HepG2 (cell line): ENCODE measurements at regions not wholly inside any gene's neighbourhood (a gene's known extent, or its start where the extent isn't known, plus 50 kb on each side); places are given as distances from the start of the nearest gene placed in this dataset.

Experiments
- AHR ChIP-seq: IDR thresholded peaks from 2 replicates; pipeline ENCODE4 v1.6.1; 2018; ENCODE audit warnings: missing genetic modification reagents, missing compliant biosample characterization
- BHLHE40 ChIP-seq: IDR thresholded peaks from 2 replicates; pipeline ENCODE4 v1.6.1; 2011; ENCODE audit warnings: low read length, improper control_type of control experiment
- GATAD2A ChIP-seq: IDR thresholded peaks from 2 replicates; pipeline ENCODE4 v1.6.1; 2016
- KAT8 ChIP-seq: IDR thresholded peaks from 2 replicates; pipeline ENCODE4 v1.6.1; 2016; ENCODE audit warnings: missing genetic modification reagents, missing compliant biosample characterization
- MAF1 ChIP-seq: sonication (generic); formaldehyde crosslinking; IDR thresholded peaks from 2 replicates; pipeline ENCODE4 v1.5.0; 2020; ENCODE audit warnings: missing genetic modification reagents, borderline replicate concordance
- MAFF ChIP-seq: IDR thresholded peaks from 2 replicates; pipeline ENCODE4 v1.6.1; 2011; ENCODE audit warnings: low read depth, low read length, improper control_type of control experiment
- MEIS2 ChIP-seq: sonication (generic); formaldehyde crosslinking; IDR thresholded peaks from 2 replicates; pipeline ENCODE4 v1.9.0; 2021; ENCODE audit warnings: mild to moderate bottlenecking, missing genetic modification reagents
- MZF1 ChIP-seq: sonication (generic); formaldehyde crosslinking; IDR thresholded peaks from 2 replicates; pipeline ENCODE4 v1.8.1; 2023; ENCODE audit warnings: mild to moderate bottlenecking, missing genetic modification reagents, borderline replicate concordance
- NR2F1 ChIP-seq, 2 experiments: fragments of 450-650 bp in 1 of 2; formaldehyde crosslinking in 1 of 2; IDR thresholded peaks; 2 replicates each; pipeline versions ENCODE4 v1.5.0 to v1.6.1; 2016 to 2020; ENCODE audit warnings: mild to moderate bottlenecking in 1 of 2, missing compliant biosample characterization in 1 of 2, missing genetic modification reagents in 1 of 2, moderate library complexity in 1 of 2
- PAWR ChIP-seq: sonication (generic); formaldehyde crosslinking; IDR thresholded peaks from 2 replicates; pipeline ENCODE4 v1.4.0; 2020; ENCODE audit warnings: missing genetic modification reagents, mild to moderate bottlenecking, borderline replicate concordance
- PHF21A ChIP-seq: sonication (generic); formaldehyde crosslinking; IDR thresholded peaks from 2 replicates; pipeline ENCODE4 v1.5.0; 2020; ENCODE audit warnings: mild to moderate bottlenecking, missing genetic modification reagents
- RFXAP ChIP-seq: sonication (generic); formaldehyde crosslinking; IDR thresholded peaks from 2 replicates; pipeline ENCODE4 v1.4.0; 2020; ENCODE audit warnings: missing genetic modification reagents, borderline replicate concordance
- SAP130 ChIP-seq: IDR thresholded peaks from 2 replicates; pipeline ENCODE4 v1.6.1; 2016; ENCODE audit warnings: low read depth
- TCF7 ChIP-seq: sonication (generic); IDR thresholded peaks from 2 replicates; pipeline ENCODE4 v1.6.1; 2016; ENCODE audit warnings: antibody characterized with exemption, low read depth
- TRIM24 ChIP-seq: sonication (generic); formaldehyde crosslinking; IDR thresholded peaks from 2 replicates; pipeline ENCODE4 v1.8.0; 2022; ENCODE audit warnings: mild to moderate bottlenecking, missing genetic modification reagents
- ZSCAN30 ChIP-seq: sonication (generic); formaldehyde crosslinking; IDR thresholded peaks from 2 replicates; pipeline ENCODE4 v1.5.0; 2020; ENCODE audit warnings: mild to moderate bottlenecking, missing genetic modification reagents
- TF ChIP-seq, protein P1 (sequence below): sonication (generic); formaldehyde crosslinking; IDR thresholded peaks from 2 replicates; pipeline ENCODE4 v1.8.0; 2022; ENCODE audit warnings: mild to moderate bottlenecking, missing genetic modification reagents, moderate library complexity
- TF ChIP-seq, protein P2 (sequence below): sonication (generic); formaldehyde crosslinking; IDR thresholded peaks from 2 replicates; pipeline ENCODE4 v1.5.1; 2020; ENCODE audit warnings: mild to moderate bottlenecking, missing genetic modification reagents, moderate library complexity
- TF ChIP-seq, protein P3 (sequence below): fragments of 450-650 bp; IDR thresholded peaks from 2 replicates; pipeline ENCODE4 v1.6.1; 2017
- TF ChIP-seq, protein P4 (sequence below): sonication (generic); formaldehyde crosslinking; IDR thresholded peaks from 2 replicates; pipeline ENCODE4 v1.4.0; 2020; ENCODE audit warnings: missing genetic modification reagents
- TF ChIP-seq, protein P5 (sequence below): sonication (generic); formaldehyde crosslinking; IDR thresholded peaks from 2 replicates; pipeline ENCODE4 v1.8.1; 2023; ENCODE audit warnings: missing genetic modification reagents, inconsistent platforms, borderline replicate concordance

DNA sequence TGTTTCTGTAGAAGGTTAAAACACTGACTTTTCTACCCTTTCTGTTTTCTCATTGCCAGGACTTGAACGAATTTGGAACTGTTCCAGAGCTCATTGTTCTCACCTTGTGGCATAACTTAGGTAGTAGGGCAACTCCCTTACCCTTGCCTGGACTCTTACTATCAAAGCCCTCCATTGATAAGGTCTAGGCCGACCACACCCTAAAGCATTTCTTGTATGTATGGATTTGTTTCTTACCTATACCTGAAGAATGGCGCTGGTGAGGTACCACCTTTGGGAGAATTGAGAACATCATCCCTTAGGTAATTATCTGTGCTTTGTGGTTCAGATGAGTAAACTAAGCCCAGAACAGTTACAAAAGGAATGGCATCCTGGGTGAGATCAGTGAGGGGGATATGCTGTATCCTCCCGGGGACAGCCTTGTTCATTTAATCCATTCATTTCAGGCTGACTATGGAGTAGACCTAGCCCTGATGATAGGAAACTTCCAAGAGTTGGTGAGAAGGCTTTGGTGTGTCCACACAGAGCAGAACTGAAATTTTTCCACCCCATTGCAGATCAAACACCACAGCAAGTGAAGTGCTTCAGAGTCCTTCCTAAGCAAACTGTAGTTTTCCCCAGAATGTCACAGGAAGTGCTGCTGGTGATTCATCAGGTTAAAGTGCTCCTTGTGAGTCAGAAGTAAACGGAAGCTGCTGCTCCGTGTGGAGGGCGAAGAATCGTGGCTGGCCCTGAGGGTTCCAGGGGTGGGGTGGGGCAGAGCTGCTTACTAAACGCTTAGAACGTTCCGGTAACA, 113.0 kb downstream of the TEX26 start (continued):
- TF ChIP-seq MAF1 (CRISPR knock-in tag): no peak
- TF ChIP-seq MAFF: no peak
- no peak for TF ChIP-seq NR2F1 (CRISPR knock-in tag; IDR thresholded peaks at IDR 0.05)
- no peak for TF ChIP-seq MEIS2 (CRISPR knock-in tag)
- 0 out of 2 replicates have a peak, but pooled peaks have one; percentile 28 for TF ChIP-seq GATAD2A (CRISPR knock-in tag)
- TF ChIP-seq, protein P1, sequence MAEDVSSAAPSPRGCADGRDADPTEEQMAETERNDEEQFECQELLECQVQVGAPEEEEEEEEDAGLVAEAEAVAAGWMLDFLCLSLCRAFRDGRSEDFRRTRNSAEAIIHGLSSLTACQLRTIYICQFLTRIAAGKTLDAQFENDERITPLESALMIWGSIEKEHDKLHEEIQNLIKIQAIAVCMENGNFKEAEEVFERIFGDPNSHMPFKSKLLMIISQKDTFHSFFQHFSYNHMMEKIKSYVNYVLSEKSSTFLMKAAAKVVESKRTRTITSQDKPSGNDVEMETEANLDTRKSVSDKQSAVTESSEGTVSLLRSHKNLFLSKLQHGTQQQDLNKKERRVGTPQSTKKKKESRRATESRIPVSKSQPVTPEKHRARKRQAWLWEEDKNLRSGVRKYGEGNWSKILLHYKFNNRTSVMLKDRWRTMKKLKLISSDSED (CRISPR knock-in tag): no peak
- TF ChIP-seq, protein P2, sequence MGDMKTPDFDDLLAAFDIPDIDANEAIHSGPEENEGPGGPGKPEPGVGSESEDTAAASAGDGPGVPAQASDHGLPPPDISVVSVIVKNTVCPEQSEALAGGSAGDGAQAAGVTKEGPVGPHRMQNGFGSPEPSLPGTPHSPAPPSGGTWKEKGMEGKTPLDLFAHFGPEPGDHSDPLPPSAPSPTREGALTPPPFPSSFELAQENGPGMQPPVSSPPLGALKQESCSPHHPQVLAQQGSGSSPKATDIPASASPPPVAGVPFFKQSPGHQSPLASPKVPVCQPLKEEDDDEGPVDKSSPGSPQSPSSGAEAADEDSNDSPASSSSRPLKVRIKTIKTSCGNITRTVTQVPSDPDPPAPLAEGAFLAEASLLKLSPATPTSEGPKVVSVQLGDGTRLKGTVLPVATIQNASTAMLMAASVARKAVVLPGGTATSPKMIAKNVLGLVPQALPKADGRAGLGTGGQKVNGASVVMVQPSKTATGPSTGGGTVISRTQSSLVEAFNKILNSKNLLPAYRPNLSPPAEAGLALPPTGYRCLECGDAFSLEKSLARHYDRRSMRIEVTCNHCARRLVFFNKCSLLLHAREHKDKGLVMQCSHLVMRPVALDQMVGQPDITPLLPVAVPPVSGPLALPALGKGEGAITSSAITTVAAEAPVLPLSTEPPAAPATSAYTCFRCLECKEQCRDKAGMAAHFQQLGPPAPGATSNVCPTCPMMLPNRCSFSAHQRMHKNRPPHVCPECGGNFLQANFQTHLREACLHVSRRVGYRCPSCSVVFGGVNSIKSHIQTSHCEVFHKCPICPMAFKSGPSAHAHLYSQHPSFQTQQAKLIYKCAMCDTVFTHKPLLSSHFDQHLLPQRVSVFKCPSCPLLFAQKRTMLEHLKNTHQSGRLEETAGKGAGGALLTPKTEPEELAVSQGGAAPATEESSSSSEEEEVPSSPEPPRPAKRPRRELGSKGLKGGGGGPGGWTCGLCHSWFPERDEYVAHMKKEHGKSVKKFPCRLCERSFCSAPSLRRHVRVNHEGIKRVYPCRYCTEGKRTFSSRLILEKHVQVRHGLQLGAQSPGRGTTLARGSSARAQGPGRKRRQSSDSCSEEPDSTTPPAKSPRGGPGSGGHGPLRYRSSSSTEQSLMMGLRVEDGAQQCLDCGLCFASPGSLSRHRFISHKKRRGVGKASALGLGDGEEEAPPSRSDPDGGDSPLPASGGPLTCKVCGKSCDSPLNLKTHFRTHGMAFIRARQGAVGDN (CRISPR knock-in tag): no peak; the same call in 1 of the 2 replicates
- no peak for TF ChIP-seq MZF1
- TF ChIP-seq PHF21A: 0 out of 2 replicates have a peak, but pooled peaks have one; percentile 25
- TF ChIP-seq, protein P3, sequence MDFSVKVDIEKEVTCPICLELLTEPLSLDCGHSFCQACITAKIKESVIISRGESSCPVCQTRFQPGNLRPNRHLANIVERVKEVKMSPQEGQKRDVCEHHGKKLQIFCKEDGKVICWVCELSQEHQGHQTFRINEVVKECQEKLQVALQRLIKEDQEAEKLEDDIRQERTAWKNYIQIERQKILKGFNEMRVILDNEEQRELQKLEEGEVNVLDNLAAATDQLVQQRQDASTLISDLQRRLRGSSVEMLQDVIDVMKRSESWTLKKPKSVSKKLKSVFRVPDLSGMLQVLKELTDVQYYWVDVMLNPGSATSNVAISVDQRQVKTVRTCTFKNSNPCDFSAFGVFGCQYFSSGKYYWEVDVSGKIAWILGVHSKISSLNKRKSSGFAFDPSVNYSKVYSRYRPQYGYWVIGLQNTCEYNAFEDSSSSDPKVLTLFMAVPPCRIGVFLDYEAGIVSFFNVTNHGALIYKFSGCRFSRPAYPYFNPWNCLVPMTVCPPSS: no peak
- no peak for TF ChIP-seq RFXAP
- TF ChIP-seq TRIM24 (CRISPR knock-in tag): no peak
- TF ChIP-seq TCF7: 0 out of 2 replicates have a peak, but pooled peaks have one; percentile 15
- TF ChIP-seq, protein P4, sequence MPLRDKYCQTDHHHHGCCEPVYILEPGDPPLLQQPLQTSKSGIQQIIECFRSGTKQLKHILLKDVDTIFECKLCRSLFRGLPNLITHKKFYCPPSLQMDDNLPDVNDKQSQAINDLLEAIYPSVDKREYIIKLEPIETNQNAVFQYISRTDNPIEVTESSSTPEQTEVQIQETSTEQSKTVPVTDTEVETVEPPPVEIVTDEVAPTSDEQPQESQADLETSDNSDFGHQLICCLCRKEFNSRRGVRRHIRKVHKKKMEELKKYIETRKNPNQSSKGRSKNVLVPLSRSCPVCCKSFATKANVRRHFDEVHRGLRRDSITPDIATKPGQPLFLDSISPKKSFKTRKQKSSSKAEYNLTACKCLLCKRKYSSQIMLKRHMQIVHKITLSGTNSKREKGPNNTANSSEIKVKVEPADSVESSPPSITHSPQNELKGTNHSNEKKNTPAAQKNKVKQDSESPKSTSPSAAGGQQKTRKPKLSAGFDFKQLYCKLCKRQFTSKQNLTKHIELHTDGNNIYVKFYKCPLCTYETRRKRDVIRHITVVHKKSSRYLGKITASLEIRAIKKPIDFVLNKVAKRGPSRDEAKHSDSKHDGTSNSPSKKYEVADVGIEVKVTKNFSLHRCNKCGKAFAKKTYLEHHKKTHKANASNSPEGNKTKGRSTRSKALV (CRISPR knock-in tag): no peak
- TF ChIP-seq BHLHE40: no peak
- peak; percentile 22; the same call in 1 of the 2 replicates for TF ChIP-seq SAP130 (CRISPR knock-in tag)
- no peak for TF ChIP-seq ZSCAN30 (CRISPR knock-in tag)
- TF ChIP-seq, protein P5, sequence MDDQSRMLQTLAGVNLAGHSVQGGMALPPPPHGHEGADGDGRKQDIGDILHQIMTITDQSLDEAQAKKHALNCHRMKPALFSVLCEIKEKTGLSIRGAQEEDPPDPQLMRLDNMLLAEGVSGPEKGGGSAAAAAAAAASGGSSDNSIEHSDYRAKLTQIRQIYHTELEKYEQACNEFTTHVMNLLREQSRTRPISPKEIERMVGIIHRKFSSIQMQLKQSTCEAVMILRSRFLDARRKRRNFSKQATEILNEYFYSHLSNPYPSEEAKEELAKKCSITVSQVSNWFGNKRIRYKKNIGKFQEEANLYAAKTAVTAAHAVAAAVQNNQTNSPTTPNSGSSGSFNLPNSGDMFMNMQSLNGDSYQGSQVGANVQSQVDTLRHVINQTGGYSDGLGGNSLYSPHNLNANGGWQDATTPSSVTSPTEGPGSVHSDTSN (CRISPR knock-in tag): no peak
- no peak for TF ChIP-seq PAWR (CRISPR knock-in tag)
- TF ChIP-seq KAT8 (CRISPR knock-in tag): 0 out of 2 replicates have a peak, but pooled peaks have one; percentile 23
- no peak for TF ChIP-seq AHR (CRISPR knock-in tag)
